Fibroblast of lung (primary cell): ENCODE measurements at regions not wholly inside any gene's neighbourhood (a gene's known extent, or its start where the extent isn't known, plus 50 kb on each side); places are given as distances from the start of the nearest gene placed in this dataset.
"Not testable (repeated sequence)": the region's sequence is repeated elsewhere in the genome, so short reads cannot be mapped to it uniquely, and the experiment has no call there.

Experiments
- DNase-seq, 2 donors: peaks; one replicate each; pipeline versions ENCODE4 v3.0.0 to v3.0.0-alpha.2; 2010; ENCODE audit warnings: low read depth in 2 of 2
- H2AFZ ChIP-seq: 2 replicates; pipeline ENCODE4 v1.5.1; 2012; ENCODE audit warnings: low read length, control low read depth, inconsistent platforms
- H3K27ac ChIP-seq: 2 replicates; pipeline ENCODE4 v1.5.1; 2011; ENCODE audit warnings: low read length, control low read depth; ENCODE audit not compliant: insufficient read depth
- H3K27me3 ChIP-seq: 2 replicates; pipeline ENCODE4 v1.5.1; 2011; ENCODE audit warnings: mild to moderate bottlenecking, low read length; ENCODE audit not compliant: control insufficient read depth, insufficient read depth
- H3K36me3 ChIP-seq: 2 replicates; pipeline ENCODE4 v1.5.1; 2011; ENCODE audit warnings: low read length; ENCODE audit not compliant: control insufficient read depth, insufficient read depth
- H3K4me1 ChIP-seq: 2 replicates; pipeline ENCODE4 v1.5.1; 2011; ENCODE audit warnings: low read length; ENCODE audit not compliant: control insufficient read depth, insufficient read depth; ENCODE audit errors: extremely low read depth
- H3K4me2 ChIP-seq: 2 replicates; pipeline ENCODE4 v1.5.1; 2011; ENCODE audit warnings: low read length, control low read depth; ENCODE audit not compliant: insufficient read depth; ENCODE audit errors: extremely low read depth
- H3K4me3 ChIP-seq, 4 experiments: fragments of 200-600 bp in 1 of 4; sonication (generic) in 1 of 4; replicated peaks in 1 of 4; 2 replicates each; pipeline ENCODE4 v1.5.1; 2011 to 2016; ENCODE audit warnings: low read length in 4 of 4, low read depth in 3 of 4, mild to moderate bottlenecking in 3 of 4, control low read depth in 2 of 4, inconsistent platforms in 1 of 4, mixed read lengths in 1 of 4; ENCODE audit not compliant: insufficient read depth in 1 of 4; ENCODE audit errors: control extremely low read depth in 1 of 4
- H3K79me2 ChIP-seq: 2 replicates; pipeline ENCODE4 v1.5.1; 2012; ENCODE audit warnings: mild to moderate bottlenecking, low read length, inconsistent platforms; ENCODE audit not compliant: control insufficient read depth, insufficient read depth
- H3K9ac ChIP-seq: 2 replicates; pipeline ENCODE4 v1.5.1; 2011; ENCODE audit warnings: mild to moderate bottlenecking, low read length, control low read depth; ENCODE audit not compliant: insufficient read depth
- H3K9me3 ChIP-seq: 2 replicates; pipeline ENCODE4 v1.5.1; 2012; ENCODE audit warnings: low read depth, low read length; ENCODE audit not compliant: control insufficient read depth, insufficient read depth
- H4K20me1 ChIP-seq: 2 replicates; pipeline ENCODE4 v1.5.1; 2011; ENCODE audit warnings: low read length; ENCODE audit not compliant: control insufficient read depth, insufficient read depth; ENCODE audit errors: extremely low read depth
- CTCF ChIP-seq, 2 donors: IDR thresholded peaks in 1 of 2; conservative IDR thresholded peaks in 1 of 2; 1 replicate in 1 of 2; 2 replicates in 1 of 2; pipeline ENCODE4 v1.5.1; 2011 to 2012; ENCODE audit warnings: low read length in 2 of 2, control low read depth in 1 of 2, inconsistent platforms in 1 of 2, low read depth in 1 of 2, mild to moderate bottlenecking in 1 of 2
- EZH2 ChIP-seq: IDR thresholded peaks from 2 replicates; pipeline ENCODE4 v1.5.1; 2012; ENCODE audit warnings: low read length, control low read depth, mild to moderate bottlenecking; ENCODE audit errors: missing control alignments

GRCh38 chr18:39149211-39149806 lies 1583.7 kb upstream of the CELF4 start:
- DNase-seq, result no peak
- Histone ChIP-seq H4K20me1 (no peaks in the 10 kb centered on the region), H3K4me2 (no peak overlapping the region), H3K36me3 (no peaks in the 10 kb centered on the region), H3K79me2 (no peaks in the 10 kb centered on the region), H3K4me1 (no peaks in the 10 kb centered on the region), H2AFZ (no peak overlapping the region), H3K9me3 (no peaks in the 10 kb centered on the region), H3K9ac (no peak overlapping the region), H3K27me3 (no peaks in the 10 kb centered on the region), H3K27ac (no peak overlapping the region), H3K4me3 (no peak overlapping the region)
- no peak for TF ChIP-seq EZH2
- TF ChIP-seq CTCF (conservative IDR thresholded peaks at IDR 0.05 in 1 of 2, IDR thresholded peaks at IDR 0.05 in 1 of 2; ENCODE audit: low read depth in 1 of 2, low read length in 2 of 2), result no peak

- Histone ChIP-seq H3K9me3 (no peaks in the 10 kb centered on the region), H4K20me1 (no peaks in the 10 kb centered on the region), H3K9ac (no peak overlapping the region), H2AFZ (no peak overlapping the region), H3K79me2 (no peaks in the 10 kb centered on the region), H3K36me3 (no peaks in the 10 kb centered on the region), H3K4me1 (no peaks in the 10 kb centered on the region), H3K27me3 (no peaks in the 10 kb centered on the region), H3K4me3 (no peak overlapping the region), H3K27ac (no peak overlapping the region), H3K4me2 (no peak overlapping the region)
- TF ChIP-seq CTCF (conservative IDR thresholded peaks at IDR 0.05 in 1 of 2, IDR thresholded peaks at IDR 0.05 in 1 of 2; ENCODE audit: low read depth in 1 of 2, low read length in 2 of 2) (no peak), EZH2 (no peak)
- no peak for DNase-seq
These were observed 1568.7 kb upstream of the CELF4 start for GRCh38 chr18:39134255-39134654.

GRCh38 chr18:39127538-39127937 lies 1561.9 kb upstream of the CELF4 start:
- not testable (repeated sequence) for DNase-seq, H3K9ac ChIP-seq, H3K27me3 ChIP-seq, H3K4me2 ChIP-seq, H3K4me1 ChIP-seq, H3K36me3 ChIP-seq, H3K79me2 ChIP-seq, H3K4me3 ChIP-seq, H4K20me1 ChIP-seq, H2AFZ ChIP-seq, H3K27ac ChIP-seq, H3K9me3 ChIP-seq
